ENCODE measurements at regions not wholly inside any gene's neighbourhood (a gene's known extent, or its start where the extent isn't known, plus 50 kb on each side); places are given as distances from the start of the nearest gene placed in this dataset.

DNA sequence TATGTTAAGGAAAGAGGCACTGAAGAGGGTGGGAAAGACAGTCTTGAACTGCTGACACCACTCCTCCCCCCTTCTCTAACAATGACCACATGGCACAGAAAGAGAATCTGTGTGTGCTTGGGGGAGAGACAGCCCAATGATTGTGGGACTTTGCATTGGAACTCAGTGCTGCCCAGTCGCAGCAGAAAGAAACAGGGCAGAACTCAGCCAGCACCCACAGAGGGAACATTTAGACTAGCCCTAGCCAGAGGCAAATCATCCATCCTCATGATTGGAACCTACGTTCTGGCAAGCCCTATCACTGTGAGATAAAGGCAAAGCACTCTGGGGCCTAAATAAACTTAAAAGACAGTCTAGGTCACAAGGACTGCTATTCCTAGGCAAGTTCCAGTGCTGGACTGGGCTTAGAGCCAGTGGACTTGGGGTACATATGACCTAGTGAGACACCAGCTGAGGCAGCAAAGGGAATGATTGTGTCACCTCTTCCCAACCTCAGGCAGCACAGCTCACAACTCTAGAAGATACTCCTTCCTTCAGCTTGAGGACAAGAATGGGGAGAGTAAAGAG lies 132.8 kb upstream of the S100G start:
- Histone ChIP-seq H3K36me3 (ENCODE audit: control insufficient read depth in 4 of 4, insufficient read depth in 4 of 4, low read length in 4 of 4) (no peaks in the 10 kb centered on the region), H3K4me3 (no peak overlapping the region), H3K9ac (ENCODE audit: insufficient read depth in 1 of 2, low read length in 2 of 2) (no peak overlapping the region), H3K27me3 (ENCODE audit: control insufficient read depth in 3 of 3, insufficient read depth in 3 of 3, low read length in 2 of 3) (peaks cover 0 to 36% (median 16%) of the 10 kb centered on the region in 3 donors), H3K4me1 (ENCODE audit: control insufficient read depth in 5 of 5, insufficient read depth in 5 of 5, low read length in 5 of 5) (no peaks in the 10 kb centered on the region), H3K9me3 (ENCODE audit: control insufficient read depth in 4 of 4, insufficient read depth in 3 of 4, low read length in 3 of 4) (peaks cover 0 to 7% (median 0%) of the 10 kb centered on the region in 4 donors), H3K27ac (ENCODE audit: low read depth in 1 of 2, low read length in 1 of 2) (no peak overlapping the region)
- TF ChIP-seq CTCF (IDR thresholded peaks at IDR 0.05; ENCODE audit: control extremely low read depth, extremely low read depth): no peak
- no peak for ATAC-seq (ENCODE audit: insufficient read depth, low FRiP score)
- no peak for DNase-seq
- WGBS, 2 donors: 78 to 92% methylated on average over 2 of the region's 2 CpGs

DNA sequence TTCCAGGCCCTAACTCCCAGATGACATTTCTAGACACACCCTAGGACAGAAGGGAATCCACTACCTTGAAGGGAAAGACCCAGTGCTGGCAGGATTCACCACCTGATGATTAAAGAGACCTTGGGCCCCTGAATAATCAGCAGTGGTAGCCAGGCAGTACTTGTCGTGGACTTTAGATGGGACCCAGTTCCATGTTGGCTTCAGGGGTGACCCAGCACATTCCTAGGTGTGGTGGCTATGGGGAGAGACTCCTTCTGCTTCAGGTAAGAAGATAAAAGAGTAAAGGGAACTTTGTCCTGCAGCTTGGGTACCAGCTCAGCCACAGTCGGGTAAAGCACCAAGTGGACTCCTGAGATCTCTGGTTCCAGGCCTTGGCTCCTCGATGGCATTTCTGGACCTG lies 131.8 kb upstream of the S100G start:
- H3K27me3 ChIP-seq (ENCODE audit: control insufficient read depth in 3 of 3, insufficient read depth in 3 of 3, low read length in 2 of 3): peaks cover 0 to 42% (median 16%) of the 10 kb centered on the region in 3 donors
- H3K4me3 ChIP-seq: no peak overlapping the region
- no peaks in the 10 kb centered on the region for H3K4me1 ChIP-seq (ENCODE audit: control insufficient read depth in 5 of 5, insufficient read depth in 5 of 5, low read length in 5 of 5)
- no peak overlapping the region for H3K9ac ChIP-seq (ENCODE audit: insufficient read depth in 1 of 2, low read length in 2 of 2)
- peaks cover 0 to 7% (median 0%) of the 10 kb centered on the region in 4 donors for H3K9me3 ChIP-seq (ENCODE audit: control insufficient read depth in 4 of 4, insufficient read depth in 3 of 4, low read length in 3 of 4)
- H3K27ac ChIP-seq (ENCODE audit: low read depth in 1 of 2, low read length in 1 of 2): no peak overlapping the region
- no peak for TF ChIP-seq CTCF (IDR thresholded peaks at IDR 0.05; ENCODE audit: control extremely low read depth, extremely low read depth)
- 86 to 100% methylated on average over 2 to 3 of the region's 3 CpGs for WGBS, 2 donors
- no peak for ATAC-seq (ENCODE audit: insufficient read depth, low FRiP score)
- no peak for DNase-seq
- no peaks in the 10 kb centered on the region for H3K36me3 ChIP-seq (ENCODE audit: control insufficient read depth in 4 of 4, insufficient read depth in 4 of 4, low read length in 4 of 4)

DNA sequence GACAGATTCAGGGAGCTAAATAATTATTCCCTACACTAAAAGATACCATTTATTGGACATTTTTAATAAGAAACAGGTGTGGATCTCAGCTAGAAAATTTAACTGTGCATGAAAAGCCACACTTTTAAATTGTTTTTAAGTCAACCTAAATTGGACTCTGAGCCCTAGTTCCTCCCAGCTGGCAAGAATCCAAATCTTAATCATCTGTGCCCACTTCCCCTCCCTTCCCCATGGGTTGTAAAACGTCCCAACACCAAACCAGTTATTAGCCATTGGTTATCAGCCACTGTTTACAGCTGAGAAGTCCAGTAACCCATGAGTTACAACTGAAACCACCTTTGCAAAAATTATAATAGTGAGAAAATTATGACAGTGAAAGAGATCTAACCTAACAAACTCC lies 125.6 kb upstream of the S100G start:
- Histone ChIP-seq H3K4me1 (ENCODE audit: control insufficient read depth in 5 of 5, insufficient read depth in 5 of 5, low read length in 5 of 5) (peaks cover 0 to 1% (median 0%) of the 10 kb centered on the region in 5 donors), H3K36me3 (ENCODE audit: control insufficient read depth in 4 of 4, insufficient read depth in 4 of 4, low read length in 4 of 4) (no peaks in the 10 kb centered on the region), H3K4me3 (no peak overlapping the region), H3K27ac (ENCODE audit: low read depth in 1 of 2, low read length in 1 of 2) (no peak overlapping the region), H3K9me3 (ENCODE audit: control insufficient read depth in 4 of 4, insufficient read depth in 3 of 4, low read length in 3 of 4) (peaks cover 0 to 12% (median 3%) of the 10 kb centered on the region in 4 donors), H3K27me3 (ENCODE audit: control insufficient read depth in 3 of 3, insufficient read depth in 3 of 3, low read length in 2 of 3) (peaks cover 0 to 17% (median 16%) of the 10 kb centered on the region in 3 donors), H3K9ac (ENCODE audit: insufficient read depth in 1 of 2, low read length in 2 of 2) (no peak overlapping the region)
- no peak for TF ChIP-seq CTCF (IDR thresholded peaks at IDR 0.05; ENCODE audit: control extremely low read depth, extremely low read depth)
- ATAC-seq (ENCODE audit: insufficient read depth, low FRiP score): no peak
- DNase-seq: no peak
- WGBS, 2 donors: 8 to 26% methylated on average over 1 of the region's 1 CpG

- peaks cover 0 to 30% (median 16%) of the 10 kb centered on the region in 3 donors for H3K27me3 ChIP-seq (ENCODE audit: control insufficient read depth in 3 of 3, insufficient read depth in 3 of 3, low read length in 2 of 3)
- no peak overlapping the region for H3K9ac ChIP-seq (ENCODE audit: insufficient read depth in 1 of 2, low read length in 2 of 2)
- peaks cover 0 to 1% (median 0%) of the 10 kb centered on the region in 5 donors for H3K4me1 ChIP-seq (ENCODE audit: control insufficient read depth in 5 of 5, insufficient read depth in 5 of 5, low read length in 5 of 5)
- peaks cover 0 to 12% (median 3%) of the 10 kb centered on the region in 4 donors for H3K9me3 ChIP-seq (ENCODE audit: control insufficient read depth in 4 of 4, insufficient read depth in 3 of 4, low read length in 3 of 4)
- no peak for TF ChIP-seq CTCF (IDR thresholded peaks at IDR 0.05; ENCODE audit: control extremely low read depth, extremely low read depth)
- 84 to 86% methylated on average over 2 of the region's 2 CpGs for WGBS, 2 donors
- no peak overlapping the region for H3K4me3 ChIP-seq
- DNase-seq: no peak
- H3K36me3 ChIP-seq (ENCODE audit: control insufficient read depth in 4 of 4, insufficient read depth in 4 of 4, low read length in 4 of 4): no peaks in the 10 kb centered on the region
- no peak for ATAC-seq (ENCODE audit: insufficient read depth, low FRiP score)
- no peak overlapping the region for H3K27ac ChIP-seq (ENCODE audit: low read depth in 1 of 2, low read length in 1 of 2)
These were observed 124.0 kb upstream of the S100G start for GRCh38 chrX:16526003-16526402.
